LNCAP (cell line): ENCODE measurements at regions not wholly inside any gene's neighbourhood (a gene's known extent, or its start where the extent isn't known, plus 50 kb on each side); places are given as distances from the start of the nearest gene placed in this dataset.

Source experiments
- CTCF ChIP-seq: fragments of 450-650 bp; IDR thresholded peaks from 2 replicates; pipeline ENCODE4 v1.5.1; 2017; ENCODE audit warnings: mild to moderate bottlenecking

GRCh38 chr6:153673225-153673624 is 365.8 kb upstream of the OPRM1 start:
- TF ChIP-seq CTCF = no peak

GRCh38 chr6:153670403-153671026 is 368.5 kb upstream of the OPRM1 start:
- TF ChIP-seq CTCF = no peak

- no peak for TF ChIP-seq CTCF
Observed at GRCh38 chr6:153668758-153669157, 370.3 kb upstream of the OPRM1 start.

GRCh38 chr6:153662982-153663381 is 376.1 kb upstream of the OPRM1 start:
- TF ChIP-seq CTCF = no peak

GRCh38 chr6:153645326-153645725 is 393.7 kb upstream of the OPRM1 start:
- TF ChIP-seq CTCF = no peak

- no peak for TF ChIP-seq CTCF
Observed at GRCh38 chr6:153644000-153644399, 395.0 kb upstream of the OPRM1 start.

GRCh38 chr6:153634416-153634815 is 404.6 kb upstream of the OPRM1 start:
- TF ChIP-seq CTCF = no peak

- TF ChIP-seq CTCF = no peak
Observed at GRCh38 chr6:153625089-153625488, 414.0 kb upstream of the OPRM1 start.
